AG08395 (cell line): ENCODE measurements at regions not wholly inside any gene's neighbourhood (a gene's known extent, or its start where the extent isn't known, plus 50 kb on each side); places are given as distances from the start of the nearest gene placed in this dataset.
"Not testable (repeated sequence)": the region's sequence is repeated elsewhere in the genome, so short reads cannot be mapped to it uniquely, and the experiment has no call there.

Source experiments
- DNase-seq: peaks from one replicate; pipeline ENCODE4 v3.0.0; 2012; ENCODE audit warnings: mixed read lengths, low spot score

DNA sequence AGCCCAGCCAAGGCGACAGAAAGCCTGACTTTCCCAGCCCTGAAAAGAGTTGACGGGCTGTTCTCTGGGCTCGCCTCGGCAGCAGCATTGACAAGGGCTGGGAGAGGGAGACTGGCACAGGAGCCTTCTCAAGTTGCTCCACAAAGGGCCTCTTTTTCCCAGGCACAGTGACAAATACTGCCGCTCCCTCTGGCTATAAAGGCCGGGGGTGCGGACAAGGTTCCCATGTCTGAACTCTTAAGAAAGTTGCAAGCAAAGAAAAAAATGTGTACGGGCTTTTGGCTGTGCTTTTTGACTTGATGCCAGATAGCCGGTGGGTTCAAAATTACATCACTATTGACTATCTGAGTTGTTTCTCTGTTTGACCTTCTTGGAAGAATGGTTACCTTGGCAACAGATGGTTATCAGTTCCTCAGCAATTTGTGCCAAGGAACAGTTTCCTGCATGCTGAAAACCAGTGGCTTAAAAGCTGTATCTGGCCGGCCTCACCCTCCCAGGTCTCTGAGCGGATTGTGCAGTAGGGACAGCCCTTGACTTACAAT is 115.9 kb upstream of the EEPD1 start:
- peak; percentile 56 for DNase-seq

GRCh38 chr7:36038063-36038721 is 114.9 kb upstream of the EEPD1 start:
- DNase-seq: no peak

DNA sequence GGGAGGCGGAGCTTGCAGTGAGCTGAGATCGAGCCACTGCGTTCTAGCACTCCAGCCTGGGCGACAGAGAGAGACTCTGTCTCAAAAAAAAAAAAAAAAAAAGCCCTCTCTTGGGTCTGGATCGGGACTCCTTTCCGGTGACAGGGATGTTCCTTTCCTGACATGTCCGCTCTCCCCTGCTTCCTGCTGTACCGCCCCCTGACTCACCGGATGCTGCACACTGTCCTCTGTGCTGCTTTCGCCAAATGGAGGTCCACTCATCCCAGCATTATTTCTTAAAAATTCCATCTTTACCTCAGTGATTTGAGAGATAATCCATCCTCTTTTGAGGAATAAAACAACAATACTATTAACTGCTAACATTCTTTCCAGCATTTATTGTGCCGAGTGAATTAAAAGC is 113.8 kb upstream of the EEPD1 start:
- DNase-seq: no peak

DNA sequence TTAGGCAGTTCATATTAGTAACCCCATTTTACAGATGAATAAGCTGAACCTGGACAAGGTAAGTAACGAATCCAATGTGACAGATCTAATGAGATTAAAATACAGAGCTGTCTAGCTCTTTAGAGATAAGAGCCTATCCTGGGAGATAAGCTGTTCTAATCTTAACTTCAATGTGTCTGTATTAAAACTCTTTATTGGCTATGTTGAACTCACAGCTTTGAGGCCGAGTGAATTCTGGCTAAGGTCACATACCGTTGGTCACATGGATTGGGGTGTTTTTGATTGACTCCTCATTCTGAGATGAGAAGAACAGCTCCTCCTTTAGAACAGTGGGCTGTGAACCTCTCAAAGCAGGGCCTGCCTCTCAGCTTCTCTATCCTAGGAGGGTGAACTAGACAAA is 113.4 kb upstream of the EEPD1 start:
- DNase-seq: no peak

GRCh38 chr7:36040679-36041078 is 112.4 kb upstream of the EEPD1 start:
- DNase-seq: peak; percentile 38

- no peak for DNase-seq
Measured at GRCh38 chr7:36044101-36044892, 108.8 kb upstream of the EEPD1 start.

- DNase-seq: no peak
Measured at GRCh38 chr7:36045326-36045725, 107.7 kb upstream of the EEPD1 start.

GRCh38 chr7:36045830-36046341 is 107.2 kb upstream of the EEPD1 start:
- no peak for DNase-seq

DNA sequence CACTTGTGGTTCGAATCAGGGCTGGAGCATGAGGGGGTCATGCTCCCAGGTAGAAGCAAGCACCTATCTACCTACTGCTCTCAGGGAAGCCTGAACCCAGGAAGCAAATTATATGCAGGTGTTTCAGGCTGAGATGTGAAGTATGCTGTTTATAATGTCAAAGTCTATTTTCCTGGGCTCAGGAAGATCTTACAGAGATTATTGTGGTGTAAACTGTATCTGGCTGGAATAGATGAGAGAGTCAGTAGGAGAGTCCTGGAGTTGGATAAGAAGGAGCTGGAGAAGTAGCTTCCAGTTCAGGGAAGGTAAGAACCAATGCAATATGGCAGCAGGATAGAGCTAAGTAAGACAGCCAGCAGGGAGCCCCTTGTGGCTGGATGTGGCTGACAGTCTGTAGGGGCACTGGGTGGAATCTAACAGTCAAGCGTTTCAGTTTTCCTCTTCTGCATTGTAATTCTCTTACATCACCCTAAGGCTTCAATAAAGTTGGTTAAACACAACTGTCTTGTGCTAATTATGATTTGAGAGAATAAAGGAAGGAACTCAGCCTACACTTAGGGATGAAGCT is 105.9 kb upstream of the EEPD1 start:
- no peak for DNase-seq

GRCh38 chr7:36048141-36048901 is 104.7 kb upstream of the EEPD1 start:
- peak; percentile 87 for DNase-seq

DNA sequence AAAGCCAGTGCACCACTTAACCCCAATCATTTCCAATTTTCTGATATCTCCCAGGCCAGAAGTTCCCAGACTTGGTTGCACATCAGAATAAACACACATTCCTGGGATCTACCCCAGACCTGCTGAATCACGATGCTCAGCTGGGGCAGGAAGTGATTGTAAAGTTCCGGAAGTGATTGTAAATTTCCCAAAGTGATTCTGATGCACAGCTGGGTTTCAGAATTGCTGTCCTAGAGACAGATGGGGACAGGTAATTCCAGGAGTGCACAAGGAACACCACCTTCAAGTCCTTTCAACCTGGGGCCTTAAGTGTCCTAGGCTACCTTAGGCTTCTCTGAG is 104.2 kb upstream of the EEPD1 start:
- no peak for DNase-seq

DNA sequence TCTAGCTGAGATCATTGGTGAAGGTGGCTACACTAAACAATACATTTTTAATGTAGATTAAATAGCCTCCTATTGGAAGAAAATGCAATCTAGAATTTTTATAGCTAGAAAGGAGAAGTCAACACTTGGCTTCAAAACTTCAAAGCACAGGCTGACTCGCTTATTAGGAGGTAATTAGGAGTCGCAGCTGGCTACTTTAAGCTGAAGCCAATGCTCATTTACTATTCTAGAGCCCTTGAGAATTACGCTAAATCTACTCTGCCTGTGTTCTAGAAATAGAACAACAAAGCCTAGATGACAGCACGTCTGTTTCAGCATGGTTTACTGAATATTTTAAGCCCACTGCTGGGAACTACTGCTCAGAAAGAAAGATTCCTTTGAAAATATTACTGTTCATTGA is 101.6 kb upstream of the EEPD1 start:
- no peak for DNase-seq

DNA sequence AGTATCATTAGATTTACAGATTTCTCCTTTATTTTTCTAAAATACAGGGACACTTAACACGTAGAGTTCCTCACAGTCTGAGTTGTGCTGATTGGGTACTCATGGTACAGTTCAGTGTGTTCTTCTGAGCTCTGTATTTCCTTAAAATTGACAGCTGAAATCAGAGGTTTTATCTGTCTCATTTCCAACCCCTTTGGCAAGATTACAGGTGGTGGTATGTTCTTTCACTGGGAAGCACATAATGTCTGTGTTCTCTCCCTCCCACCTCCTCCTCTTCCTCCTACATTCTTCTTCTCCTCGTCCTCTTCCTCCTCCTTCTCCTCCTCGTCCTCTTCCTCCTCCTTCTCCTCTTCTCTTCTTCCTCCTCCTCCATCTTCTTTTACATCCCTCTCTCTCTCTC is 99.5 kb upstream of the EEPD1 start:
- DNase-seq: no peak

- no peak for DNase-seq
Measured at GRCh38 chr7:36054637-36055036, 98.4 kb upstream of the EEPD1 start.

DNA sequence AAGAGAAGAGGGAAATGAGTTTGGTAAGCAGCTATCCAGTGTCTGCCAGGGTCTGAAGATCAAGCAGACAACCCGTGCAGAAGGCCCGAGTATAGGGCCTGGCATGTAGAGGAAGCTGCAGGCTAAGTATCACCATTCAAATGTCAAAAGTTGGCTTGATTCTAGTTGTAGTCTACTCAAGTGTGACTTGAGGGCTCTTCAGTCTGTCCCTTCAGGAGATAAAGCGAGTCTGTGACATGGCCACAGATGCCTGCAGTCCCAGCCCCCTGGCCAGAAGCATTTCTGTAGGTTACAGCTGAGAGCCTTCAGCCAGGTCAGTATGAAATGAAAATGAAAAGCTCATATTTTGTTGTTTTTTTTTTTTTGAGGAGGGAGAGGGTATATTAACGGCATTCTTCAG is 97.8 kb upstream of the EEPD1 start:
- no peak for DNase-seq

GRCh38 chr7:36057323-36057722 is 95.7 kb upstream of the EEPD1 start:
- no peak for DNase-seq

DNA sequence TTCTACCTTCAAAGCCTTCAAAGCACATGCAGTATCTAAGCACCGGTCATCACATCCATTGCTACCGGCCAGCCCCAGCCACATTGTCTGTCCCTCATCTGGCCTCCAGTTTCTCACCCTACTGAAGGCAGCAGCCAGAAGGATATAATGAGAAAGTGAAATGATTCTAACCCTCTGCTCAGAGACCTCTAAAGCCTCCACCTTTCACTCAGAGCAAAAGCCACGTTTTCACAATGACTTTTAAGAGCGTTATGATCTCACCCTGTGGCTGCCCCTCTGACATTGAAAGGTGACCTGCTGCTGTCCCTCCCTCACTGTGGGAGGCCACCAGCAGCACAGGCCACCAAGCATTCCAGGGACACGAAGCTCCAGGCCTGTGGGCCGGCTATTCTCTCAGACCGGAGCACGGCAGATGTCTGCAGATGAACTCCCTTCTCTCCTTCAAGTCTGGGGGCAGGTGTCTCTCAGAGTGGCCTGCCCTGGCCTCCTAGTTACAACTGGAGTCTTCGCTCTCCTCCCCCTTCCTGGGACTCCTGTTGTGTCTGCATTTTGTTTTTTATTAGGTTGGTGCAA is 94.9 kb upstream of the EEPD1 start:
- DNase-seq: no peak

DNA sequence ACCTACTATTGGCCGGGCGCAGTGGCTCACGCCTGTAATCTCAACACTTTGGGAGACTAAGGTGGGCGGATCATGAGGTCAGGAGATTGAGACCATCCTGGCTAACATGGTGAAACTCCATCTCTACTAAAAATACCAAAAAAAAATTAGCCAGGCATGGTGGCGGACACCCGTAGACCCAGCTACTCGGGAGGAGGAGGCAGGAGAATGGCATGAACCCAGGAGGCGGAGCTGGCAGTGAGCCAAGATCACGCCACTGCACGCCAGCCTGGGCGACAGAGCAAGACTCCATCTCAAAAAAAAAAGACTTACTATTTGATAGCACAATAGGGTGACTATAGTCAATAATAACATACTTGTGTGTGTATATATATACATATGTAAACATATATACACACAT is 92.7 kb upstream of the EEPD1 start:
- DNase-seq: not testable (repeated sequence)

GRCh38 chr7:36062154-36062815 is 90.8 kb upstream of the EEPD1 start:
- peak; percentile 27 for DNase-seq

DNA sequence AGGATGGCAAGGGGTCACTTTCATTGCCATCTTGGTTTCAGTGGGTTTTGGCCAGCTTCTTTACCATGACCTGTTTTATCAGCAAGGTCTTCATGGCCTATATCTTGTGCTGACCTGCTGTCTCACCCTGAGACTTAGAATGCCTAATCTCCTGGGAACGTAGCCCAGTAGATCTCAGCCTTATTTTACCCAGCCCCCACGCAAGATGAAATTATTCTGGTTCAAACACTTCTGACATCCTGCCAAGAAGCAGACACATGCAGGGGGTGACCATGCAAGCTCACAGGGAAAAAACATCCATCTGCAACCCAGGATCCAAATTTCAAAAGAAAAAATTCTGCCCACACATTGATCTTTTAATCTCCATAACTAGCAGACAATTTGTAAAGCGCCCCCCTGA is 88.4 kb upstream of the EEPD1 start:
- DNase-seq: no peak

DNA sequence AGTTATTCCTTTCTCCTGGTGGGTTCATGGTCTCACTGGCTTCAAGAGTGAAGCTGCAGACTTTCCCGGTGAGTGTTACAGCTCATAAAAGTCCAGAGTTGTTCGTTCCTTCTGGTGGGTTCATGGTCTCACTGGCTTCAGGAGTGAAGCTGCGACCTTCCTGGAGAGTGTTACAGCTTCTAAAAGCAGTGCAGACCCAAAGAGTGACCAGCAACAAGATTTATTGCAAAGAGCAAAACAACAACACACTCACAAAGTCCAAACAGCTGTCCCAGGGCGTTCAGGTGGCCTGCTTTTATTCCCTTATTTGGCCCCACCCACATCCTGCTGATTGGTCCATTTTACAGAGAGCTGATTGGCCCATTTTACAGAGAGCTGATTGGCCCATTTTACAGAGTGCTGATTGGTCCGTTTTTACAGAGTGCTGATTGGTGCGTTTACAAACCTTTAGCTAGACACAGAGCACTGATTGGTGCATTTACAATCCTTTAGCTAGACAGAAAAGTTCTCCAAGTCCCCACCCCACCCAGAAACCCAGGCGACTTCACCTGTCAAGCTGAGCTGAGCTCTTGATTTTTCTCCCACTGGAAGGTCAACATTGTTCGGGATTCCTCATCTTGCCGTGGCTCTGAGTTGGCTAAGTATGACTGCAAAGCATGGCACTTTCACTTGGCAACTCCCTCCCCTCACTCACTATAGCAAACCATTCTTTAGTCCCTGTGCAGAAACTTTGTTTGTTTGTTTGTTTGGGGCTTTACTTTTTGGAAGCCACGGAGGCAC is 87.3 kb upstream of the EEPD1 start:
- DNase-seq: not testable (repeated sequence)
